OCI-LY3 (cell line): ENCODE measurements at regions not wholly inside any gene's neighbourhood (a gene's known extent, or its start where the extent isn't known, plus 50 kb on each side); places are given as distances from the start of the nearest gene placed in this dataset.

ENCODE experiments used
- EZH2phosphoT487 ChIP-seq: fragments of 200-600 bp; shearing (Covaris generic); IDR thresholded peaks from 2 replicates; pipeline ENCODE4 v1.6.1; 2018; ENCODE audit warnings: antibody characterized with exemption, mixed run types, low read depth
- TF ChIP-seq, protein P1 (sequence below): fragments of 200-600, 300-600 bp; sonication (generic); IDR thresholded peaks from 2 replicates; pipeline ENCODE4 v1.5.1; 2014; ENCODE audit warnings: antibody characterized with exemption, low read length, low read depth

DNA sequence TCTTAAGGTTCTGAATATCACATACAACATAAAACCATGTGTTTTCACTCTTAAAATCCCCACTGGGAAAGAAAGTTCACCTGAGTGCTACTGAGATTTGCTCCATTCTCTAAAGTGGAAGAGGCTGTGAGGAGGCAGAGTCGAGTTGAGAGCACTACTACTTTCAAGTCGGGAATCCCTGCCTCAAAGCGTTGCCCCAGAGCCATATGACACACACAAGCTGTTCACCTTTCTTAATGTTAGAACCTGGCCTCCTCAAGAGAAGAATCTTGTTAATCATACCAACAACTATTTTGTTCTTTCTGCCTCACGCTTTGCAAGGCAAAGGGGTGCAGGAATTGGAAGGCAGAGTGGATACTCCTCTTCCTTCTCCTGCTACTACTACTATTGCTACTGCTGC, 149.7 kb upstream of the DAAM1 start:
- TF ChIP-seq, protein P1, sequence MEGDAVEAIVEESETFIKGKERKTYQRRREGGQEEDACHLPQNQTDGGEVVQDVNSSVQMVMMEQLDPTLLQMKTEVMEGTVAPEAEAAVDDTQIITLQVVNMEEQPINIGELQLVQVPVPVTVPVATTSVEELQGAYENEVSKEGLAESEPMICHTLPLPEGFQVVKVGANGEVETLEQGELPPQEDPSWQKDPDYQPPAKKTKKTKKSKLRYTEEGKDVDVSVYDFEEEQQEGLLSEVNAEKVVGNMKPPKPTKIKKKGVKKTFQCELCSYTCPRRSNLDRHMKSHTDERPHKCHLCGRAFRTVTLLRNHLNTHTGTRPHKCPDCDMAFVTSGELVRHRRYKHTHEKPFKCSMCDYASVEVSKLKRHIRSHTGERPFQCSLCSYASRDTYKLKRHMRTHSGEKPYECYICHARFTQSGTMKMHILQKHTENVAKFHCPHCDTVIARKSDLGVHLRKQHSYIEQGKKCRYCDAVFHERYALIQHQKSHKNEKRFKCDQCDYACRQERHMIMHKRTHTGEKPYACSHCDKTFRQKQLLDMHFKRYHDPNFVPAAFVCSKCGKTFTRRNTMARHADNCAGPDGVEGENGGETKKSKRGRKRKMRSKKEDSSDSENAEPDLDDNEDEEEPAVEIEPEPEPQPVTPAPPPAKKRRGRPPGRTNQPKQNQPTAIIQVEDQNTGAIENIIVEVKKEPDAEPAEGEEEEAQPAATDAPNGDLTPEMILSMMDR: no peak
- TF ChIP-seq EZH2phosphoT487: no peak
